ENCODE measurements at regions not wholly inside any gene's neighbourhood (a gene's known extent, or its start where the extent isn't known, plus 50 kb on each side); places are given as distances from the start of the nearest gene placed in this dataset.

GRCh38 chr4:174170906-174171305 is 112.6 kb downstream of the FBXO8 start:
- TF ChIP-seq CTCF (IDR thresholded peaks at IDR 0.05): no peak
- TF ChIP-seq POLR2A (IDR thresholded peaks at IDR 0.05): no peak

Measured in heart left ventricle (tissue), 13 donors.